HG02870 (cell line): ENCODE measurements at regions not wholly inside any gene's neighbourhood (a gene's known extent, or its start where the extent isn't known, plus 50 kb on each side); places are given as distances from the start of the nearest gene placed in this dataset.

Experiments used
- ATAC-seq: cut with Tn5 transposase; IDR thresholded peaks from one replicate; pipeline ENCODE4 v1.9.1; 2021; ENCODE audit warnings: mild to moderate bottlenecking, moderate library complexity; ENCODE audit not compliant: unreplicated experiment

DNA sequence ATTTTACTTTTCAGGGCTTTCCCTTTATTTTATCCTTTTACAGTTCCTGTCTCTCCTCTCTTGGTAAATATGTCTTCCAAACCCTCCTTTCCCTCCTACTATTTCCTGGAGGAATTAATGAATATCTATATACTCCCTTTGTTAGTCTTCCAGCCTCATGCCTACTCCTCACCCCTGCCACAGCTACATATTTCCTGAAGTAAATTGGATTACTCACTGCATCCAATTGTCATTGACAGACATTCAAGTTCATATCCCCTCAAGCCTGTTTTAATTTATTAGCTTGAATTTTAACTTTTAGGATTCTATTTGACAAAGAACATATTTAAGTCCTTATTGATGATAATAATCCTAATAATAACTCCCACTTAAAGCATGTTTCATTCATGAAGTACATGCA, 314.5 kb downstream of the TMEM161B start:
- no peak for ATAC-seq

DNA sequence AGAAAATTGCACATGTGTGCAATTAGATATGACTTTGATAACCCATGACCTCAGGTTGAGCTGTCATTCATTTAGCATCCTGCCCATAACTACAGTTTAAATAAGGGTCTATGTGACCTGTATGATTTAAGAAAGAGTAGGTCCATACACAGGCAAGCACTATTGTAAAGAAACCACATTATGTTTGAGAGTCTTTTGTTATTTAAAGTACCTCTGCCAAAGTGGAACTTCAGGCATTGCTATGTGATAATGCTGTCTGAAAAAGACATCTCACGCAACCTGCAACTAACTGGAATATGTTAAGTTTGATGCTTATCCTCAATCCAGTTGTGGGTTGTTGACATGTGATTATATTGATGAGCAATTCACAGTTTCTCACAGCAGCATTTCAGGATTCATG, 317.0 kb downstream of the TMEM161B start:
- no peak for ATAC-seq

DNA sequence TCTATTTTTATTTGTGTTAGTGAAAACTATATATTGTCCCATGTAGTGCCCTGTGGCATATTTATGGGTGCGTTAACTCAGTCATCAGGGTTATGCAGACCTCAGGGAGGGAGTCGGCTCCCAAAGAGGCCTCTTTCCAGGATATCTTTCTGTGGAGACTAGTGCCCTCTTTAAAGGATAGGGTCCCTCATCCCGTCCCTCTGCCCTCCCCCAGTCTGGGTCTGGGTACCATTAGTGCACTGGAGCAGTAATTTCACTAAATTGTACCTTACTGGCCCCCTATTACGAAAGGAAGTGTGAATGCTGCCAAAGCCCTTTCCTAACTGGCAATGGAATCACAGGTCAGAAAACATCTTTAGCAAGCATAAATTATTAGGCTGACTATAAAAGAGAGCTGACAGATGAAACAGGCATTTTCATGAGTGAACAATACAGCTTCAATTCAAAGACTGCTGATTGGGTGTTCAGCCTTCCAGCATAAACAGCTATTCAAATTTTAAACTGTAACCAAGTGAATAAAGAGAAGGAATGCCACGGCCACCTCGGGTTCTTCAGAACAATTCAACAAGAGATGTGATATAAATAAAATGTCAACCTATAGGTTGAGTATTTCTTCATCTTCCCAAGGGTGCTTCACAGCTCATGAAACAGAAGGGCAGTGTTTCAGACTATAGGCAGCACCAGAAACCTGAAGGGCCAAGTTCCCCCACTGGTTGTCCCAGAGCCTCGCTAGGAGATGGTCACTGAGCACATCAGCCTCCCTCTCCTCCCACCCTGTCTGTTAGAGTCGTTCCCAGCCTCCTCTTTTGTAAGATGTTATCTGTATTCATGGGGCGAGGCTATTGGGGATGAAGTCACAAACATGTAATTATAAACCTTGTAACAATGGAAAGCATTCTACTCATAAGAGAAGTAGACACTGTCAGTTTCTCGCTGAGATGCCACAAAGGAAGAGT, 318.7 kb downstream of the TMEM161B start:
- no peak for ATAC-seq

DNA sequence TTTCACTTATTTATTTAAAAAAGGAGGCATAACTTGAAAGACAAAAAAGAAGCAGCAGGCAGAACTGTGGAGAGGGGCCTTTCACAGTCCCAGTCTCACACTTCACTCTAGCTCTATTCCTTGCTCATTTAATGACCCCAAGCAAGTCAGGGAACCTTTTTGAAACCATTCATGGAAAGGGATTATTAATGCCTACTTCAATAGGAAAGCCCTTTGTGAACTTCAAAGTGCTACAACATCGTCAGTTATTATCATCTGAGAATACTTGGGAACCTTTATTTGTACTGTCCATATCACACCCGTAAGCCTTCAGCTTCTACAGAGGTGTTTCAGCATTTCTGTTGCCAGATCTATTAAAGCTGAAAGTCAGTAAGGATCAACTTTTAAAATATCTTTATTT, 320.2 kb downstream of the TMEM161B start:
- no peak for ATAC-seq

DNA sequence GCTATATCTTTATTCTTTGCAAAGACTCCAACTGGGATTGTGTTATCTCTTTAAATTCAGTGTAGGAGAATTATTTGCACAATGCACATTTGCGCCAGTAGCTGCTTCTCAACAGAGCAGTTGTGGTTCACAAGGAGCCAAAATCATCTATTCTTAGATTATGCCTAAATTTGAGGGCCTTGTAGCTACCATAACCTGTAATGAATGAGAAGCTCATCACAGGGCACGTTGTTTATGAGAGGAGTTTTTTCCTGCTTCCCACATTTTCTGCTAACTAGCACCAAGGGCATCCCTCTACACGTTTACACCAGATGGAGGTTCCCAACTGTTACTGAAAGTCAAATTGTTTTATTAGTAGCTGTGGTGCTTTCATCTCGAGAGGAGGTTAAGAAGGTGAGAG, 322.4 kb downstream of the TMEM161B start:
- ATAC-seq = no peak

DNA sequence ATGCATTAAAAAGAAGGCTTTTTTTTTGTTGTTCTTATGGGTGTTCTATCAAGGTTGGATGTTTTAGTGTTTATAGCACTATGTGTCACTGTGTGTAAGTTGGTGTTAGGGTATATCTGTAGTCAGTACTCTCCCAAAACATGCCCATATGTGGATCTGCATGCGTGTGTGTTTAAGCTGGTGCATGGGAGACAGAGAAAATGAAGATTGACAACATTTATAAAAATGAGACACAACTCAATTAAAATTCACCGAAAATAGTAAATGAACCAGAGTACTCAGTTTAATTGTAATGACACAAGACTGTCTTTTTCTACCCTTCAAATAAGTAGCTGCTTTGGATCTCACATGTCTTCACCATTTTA, 323.4 kb downstream of the TMEM161B start:
- no peak for ATAC-seq

DNA sequence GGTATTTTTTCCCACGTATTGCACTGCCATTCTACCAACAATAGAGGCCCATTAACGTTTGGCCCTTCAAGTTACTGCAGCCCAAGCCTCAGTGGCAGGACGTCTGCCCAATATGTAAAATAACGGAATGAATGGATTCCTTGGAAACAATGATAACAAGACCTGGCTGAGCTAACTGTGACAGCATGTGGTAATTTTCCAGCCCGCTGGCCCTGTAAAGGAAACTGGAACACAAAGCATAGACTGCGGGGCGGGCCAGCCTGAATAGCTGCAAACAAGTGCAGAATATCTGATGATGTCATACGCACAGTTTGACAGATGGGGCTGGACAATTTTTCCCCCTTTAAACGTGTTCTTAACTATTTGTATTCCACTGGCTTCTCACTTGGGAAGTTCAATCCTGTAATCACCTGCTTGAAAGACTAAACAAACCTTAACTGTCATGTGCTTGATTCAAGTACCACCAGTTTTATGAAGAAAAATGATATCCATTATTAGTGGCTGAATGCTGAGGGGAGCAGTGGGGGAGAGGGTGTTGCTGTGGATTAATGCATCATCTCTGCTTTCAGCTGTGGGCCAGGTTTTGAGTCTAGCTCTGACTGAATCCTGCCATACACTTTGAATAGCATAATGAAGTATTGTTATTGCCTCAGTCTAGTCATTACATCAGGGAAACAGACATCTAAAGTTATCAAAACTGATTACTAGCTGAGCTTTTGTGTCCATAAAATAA, 323.9 kb downstream of the TMEM161B start:
- no peak for ATAC-seq

DNA sequence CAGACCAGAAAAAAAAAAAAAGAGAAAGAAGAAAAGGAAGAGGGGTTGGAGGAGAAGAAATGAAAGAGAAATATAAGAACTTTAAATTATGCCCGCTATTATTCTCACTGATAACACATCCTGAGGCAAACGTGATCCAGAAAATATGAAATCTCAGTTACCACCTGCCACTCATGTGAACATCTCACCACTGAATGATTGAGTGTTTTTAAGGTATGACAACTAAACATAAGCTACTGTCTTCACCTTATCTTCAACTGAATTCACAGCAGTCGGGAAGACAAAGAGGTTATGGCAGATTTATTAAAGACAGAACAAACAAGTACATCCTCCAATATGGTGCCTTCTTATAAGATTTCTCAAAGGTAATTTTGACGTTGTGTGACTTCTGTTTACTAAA, 327.9 kb downstream of the TMEM161B start:
- ATAC-seq = no peak

DNA sequence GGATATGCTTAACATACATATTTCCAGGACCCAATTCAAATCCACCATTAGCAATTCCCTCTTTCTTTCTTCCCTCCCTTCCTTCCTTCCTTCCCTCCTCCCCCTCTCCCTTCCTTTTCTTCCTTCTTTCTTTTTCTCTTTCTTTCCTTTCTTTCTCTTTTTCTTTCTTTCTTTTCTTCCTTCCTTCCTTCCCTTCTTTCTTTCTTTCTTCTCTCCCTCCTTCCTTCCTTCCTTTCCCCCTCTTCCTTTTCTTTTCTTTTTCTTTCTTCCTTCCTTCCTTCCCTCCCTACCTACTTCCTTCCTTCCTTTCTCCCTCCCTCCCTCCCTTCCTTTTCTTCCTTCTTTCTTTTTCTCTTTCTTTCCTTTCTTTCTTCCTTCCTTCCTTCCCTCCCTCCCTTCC, 332.0 kb downstream of the TMEM161B start:
- no peak for ATAC-seq

DNA sequence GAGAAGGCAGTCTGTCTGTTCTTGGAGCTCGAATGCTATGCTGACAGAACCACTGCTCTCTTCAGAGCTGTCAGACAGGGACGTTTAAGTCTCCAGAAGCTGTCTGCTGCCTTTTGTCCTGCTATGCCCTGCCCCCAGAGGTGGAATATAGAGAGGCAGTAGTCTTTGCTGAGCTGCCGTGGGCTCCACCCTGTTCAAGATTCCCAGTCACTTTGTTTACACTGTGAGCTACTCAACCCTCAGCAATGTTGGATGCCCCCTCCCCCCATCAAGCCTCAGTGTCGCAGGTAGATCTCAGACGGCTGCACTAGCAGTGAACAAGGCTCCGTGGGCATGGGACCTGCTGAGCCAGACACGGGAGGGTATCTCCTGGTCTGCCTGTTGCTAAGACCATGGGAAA, 344.2 kb downstream of the TMEM161B start:
- no peak for ATAC-seq

DNA sequence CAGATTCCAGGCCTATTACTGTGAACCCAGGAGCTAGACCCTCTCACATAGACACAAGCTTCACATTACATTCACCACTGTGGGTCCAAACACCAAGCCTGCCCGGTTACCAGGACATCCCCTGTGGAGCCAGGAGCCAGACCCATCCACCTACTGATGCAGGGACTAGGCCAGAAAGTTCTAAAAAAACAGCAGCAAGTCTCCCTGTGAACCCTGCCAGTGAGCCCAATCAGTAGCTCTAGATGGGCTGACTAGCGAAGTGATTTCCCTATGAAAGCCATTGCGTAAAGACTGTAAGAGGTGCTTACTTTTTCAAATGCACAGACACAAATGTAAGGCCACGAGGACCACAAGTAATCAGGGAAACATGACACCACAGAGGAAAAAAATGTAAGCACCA, 352.3 kb downstream of the TMEM161B start:
- ATAC-seq = no peak

DNA sequence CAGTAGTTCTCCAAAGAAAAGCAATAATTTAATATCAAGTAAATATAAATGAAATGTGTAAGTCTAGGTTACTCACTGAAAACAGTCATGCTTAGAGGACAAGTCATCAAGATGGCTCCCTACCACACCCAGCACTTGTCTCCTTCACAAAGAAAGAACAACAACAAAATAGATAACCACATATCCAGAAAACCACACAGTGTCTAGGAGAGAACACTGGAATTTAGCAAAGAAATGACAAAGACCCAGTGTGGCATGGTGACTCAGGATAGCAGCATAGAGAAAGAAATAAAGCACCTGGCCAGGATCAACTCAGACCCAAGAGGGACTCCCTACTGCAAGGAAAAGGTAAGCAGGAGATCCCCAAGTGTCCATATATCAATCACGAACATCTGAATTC, 356.2 kb downstream of the TMEM161B start:
- no peak for ATAC-seq

DNA sequence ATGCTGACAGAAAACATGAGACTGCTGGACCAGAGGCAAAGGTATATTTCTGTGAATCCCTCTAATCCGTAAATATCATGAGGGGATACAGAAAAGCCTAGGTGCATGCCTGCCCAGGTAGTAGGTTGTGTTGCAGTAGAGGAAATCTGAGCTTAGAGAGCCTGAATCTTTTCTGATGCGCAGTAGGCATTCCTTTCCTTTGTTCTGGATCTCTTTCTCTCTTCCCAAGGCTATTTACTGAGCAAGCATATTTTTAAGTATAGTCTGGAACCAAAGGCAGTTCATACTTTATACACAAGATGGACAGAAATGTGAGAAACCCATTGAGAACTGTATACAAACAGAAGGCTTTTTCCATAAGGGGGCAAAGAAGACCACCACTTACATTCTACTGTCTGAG, 359.3 kb downstream of the TMEM161B start:
- ATAC-seq = no peak

DNA sequence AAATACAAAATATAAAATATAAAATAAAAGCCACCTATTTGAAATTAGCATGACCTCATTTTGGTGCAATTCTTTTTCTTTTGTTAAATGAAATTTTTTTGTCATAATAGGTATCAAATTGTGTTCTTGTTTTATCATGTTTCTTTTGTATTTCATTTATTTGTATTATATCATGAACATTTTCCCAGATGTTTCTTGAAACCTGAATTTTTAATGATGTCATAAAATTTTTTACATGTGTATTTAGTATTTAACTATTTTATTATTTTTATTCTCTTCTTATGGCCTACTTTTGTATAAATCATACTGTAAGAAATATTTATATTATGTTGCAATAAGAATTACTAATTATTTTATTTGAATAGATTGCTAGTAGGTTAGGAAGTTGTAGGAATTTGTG, 361.7 kb downstream of the TMEM161B start:
- ATAC-seq = no peak

DNA sequence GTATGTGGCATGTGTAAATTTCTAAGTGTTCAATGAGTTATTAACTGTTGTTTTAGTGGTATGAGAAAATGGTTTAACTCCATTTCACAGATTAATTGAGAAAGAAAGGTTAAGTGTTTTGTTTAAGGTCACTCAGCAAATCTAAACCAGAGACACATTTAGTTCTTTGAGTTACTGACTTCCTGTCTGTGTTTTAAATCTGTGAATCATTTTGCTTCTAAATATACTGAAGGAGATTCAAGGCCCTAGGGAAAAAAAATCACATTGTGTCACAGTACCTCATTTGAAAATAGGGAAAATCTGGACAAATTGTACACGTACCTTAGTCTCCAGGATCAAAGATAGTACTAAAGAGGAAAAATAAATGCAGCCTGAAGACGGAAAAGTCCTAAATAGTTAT, 368.2 kb downstream of the TMEM161B start:
- ATAC-seq = no peak

DNA sequence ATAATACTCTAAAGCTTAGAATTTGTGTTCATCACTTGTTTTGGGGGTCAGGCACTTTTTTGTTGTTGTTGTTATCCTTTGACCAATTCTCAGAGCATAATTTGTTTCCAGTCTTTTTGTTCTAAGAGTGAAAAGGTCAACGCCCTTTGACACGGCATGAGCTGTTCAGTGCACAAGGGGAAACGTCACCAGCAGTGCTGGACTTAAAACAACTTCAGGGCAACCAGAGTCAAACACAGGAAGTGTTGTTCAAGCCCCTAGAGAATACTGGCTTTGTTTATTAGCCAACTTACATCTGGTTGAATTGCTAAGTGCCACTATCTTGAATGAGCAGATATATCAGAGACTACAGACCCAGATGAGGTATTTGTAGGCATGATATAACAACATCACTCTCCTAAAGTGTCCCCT, 368.9 kb downstream of the TMEM161B start:
- ATAC-seq = no peak

DNA sequence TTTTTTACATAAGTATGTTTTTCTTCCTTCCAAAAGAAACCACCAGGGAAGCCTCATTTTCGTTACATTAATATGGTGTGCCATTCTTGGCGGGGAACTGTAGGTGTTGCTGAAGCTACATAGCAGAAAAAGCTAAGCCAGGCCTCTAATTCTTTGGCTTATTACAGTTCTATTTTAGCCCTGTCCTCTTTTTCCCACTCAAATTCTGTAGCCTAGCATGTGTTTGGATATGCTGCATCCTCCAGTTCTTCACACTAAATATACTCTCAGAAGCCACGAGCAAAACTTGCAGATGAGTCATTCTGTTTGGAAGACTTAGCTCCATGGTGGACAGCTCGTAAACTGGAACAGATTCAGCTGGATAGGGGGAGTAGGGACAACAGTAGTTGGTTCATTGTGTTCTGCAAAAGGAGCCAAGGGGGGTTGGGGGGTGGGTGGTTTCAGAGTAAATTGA, 369.4 kb downstream of the TMEM161B start:
- no peak for ATAC-seq

DNA sequence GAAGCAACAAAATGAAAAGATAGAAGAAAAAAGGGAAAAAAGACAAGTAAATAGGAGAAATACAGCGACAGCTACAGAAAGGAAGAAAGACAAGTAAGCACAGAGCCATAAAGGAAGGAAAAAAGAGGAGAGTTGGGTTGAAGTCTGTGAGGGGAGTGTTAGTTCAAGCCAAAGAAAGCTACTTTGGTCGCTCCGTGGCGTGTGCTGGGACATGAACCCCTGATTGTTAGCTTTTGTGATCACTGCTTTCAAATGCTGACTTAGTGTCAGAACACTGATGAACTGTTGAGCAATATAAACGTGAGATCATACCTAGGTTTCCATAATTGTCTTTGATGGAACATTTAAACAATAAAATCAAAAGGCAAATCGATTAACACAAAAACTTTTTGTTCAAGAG, 370.1 kb downstream of the TMEM161B start:
- no peak for ATAC-seq

DNA sequence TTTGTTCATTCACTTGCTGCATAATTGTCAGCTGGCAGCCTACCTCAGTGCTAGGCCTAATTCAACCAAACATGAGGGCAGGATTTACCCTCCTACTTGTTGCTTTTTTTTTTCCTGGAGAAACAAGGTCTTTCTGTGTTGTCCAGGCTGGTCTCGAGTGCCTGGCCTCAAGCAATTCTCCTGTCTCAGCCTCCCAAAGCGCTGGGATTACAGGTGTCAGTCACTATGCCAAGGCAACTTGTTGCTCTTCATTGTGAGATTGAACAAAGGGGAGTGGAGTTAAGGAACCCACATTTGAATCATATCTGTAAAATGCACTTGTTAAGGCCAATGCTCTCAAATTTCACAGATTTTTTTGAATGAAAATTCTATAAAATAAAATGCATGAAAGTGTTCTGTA, 380.5 kb downstream of the TMEM161B start:
- ATAC-seq = no peak

DNA sequence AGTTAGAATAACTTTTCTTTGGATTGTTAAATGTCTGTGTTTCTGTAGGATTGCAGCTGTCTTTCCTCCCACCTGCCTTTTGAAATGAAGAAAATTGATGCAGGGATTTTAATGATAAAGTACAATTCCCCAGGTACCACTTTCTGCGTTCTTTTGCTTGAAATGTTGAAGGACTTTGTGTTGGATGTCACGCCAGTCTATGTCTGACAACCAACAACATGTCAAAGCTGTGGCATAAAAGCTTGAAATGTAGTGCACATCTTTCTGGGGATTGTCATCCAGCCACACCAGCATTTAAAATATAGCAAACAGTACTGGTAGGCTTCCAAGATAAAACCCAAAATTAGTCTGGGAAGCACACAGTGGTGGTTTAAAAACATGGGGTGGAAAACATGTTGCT, 381.4 kb downstream of the TMEM161B start:
- ATAC-seq = no peak

DNA sequence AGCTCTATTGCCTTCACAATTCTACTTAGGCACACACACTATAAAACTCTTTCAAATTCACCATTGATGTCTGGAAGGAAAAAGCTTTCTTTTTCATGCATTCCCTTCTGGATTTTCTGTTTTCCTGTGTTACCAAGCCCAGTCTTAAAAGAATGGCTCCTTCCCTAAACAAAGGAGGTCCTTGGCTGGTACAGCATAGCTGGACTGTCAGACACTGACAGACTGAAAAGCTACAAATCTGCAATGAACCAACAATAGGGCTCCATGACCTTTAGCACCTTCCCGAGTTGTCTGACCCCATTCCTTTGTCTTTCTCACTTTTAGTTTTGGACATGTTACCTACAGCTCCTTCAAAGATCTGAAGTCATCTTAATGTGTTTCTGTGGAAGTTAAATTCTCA, 382.5 kb downstream of the TMEM161B start:
- ATAC-seq = no peak

DNA sequence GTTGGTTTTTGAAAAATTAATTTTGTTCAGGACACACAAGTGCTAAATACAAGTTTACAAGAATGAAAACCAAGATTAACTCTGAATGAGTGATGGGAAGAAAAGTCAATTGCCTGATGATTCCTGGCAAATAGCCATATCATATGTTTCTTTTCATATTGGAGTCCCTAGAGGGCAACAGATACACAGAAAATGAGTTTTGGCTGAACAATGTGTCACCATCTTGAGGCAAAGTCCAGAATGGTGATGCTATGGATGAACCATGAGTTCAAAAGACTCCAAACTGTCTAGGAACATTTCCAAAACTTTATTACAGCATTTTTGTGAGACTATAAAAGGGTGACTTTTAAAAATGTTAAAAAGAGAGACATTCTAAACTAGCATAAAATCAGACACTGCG, 382.9 kb downstream of the TMEM161B start:
- ATAC-seq = no peak
